ENCODE measurements at regions not wholly inside any gene's neighbourhood (a gene's known extent, or its start where the extent isn't known, plus 50 kb on each side); places are given as distances from the start of the nearest gene placed in this dataset.

- H3K36me3 ChIP-seq = peaks cover 0 to 4% (median 0%) of the 10 kb centered on the region in 3 donors
- H3K9me3 ChIP-seq = no peaks in the 10 kb centered on the region
- H3K4me1 ChIP-seq = peaks cover 0 to 1% (median under 1%) of the 10 kb centered on the region in 4 donors
- DNase-seq = no peak
- intact Hi-C loops (cut with DNase I; ENCODE audit: low total_unique reads) = no loop called here
- no peak overlapping the region for H3K4me3 ChIP-seq
- no peaks in the 10 kb centered on the region for H3K27me3 ChIP-seq
- TF ChIP-seq, protein P1, sequence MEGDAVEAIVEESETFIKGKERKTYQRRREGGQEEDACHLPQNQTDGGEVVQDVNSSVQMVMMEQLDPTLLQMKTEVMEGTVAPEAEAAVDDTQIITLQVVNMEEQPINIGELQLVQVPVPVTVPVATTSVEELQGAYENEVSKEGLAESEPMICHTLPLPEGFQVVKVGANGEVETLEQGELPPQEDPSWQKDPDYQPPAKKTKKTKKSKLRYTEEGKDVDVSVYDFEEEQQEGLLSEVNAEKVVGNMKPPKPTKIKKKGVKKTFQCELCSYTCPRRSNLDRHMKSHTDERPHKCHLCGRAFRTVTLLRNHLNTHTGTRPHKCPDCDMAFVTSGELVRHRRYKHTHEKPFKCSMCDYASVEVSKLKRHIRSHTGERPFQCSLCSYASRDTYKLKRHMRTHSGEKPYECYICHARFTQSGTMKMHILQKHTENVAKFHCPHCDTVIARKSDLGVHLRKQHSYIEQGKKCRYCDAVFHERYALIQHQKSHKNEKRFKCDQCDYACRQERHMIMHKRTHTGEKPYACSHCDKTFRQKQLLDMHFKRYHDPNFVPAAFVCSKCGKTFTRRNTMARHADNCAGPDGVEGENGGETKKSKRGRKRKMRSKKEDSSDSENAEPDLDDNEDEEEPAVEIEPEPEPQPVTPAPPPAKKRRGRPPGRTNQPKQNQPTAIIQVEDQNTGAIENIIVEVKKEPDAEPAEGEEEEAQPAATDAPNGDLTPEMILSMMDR (IDR thresholded peaks at IDR 0.05) = no peak
- no peak overlapping the region for H3K27ac ChIP-seq
These were observed 455.4 kb downstream of the PCDH18 start for GRCh38 chr4:137076908-137077307.

GRCh38 chr4:137075586-137075985 lies 456.7 kb downstream of the PCDH18 start:
- no peak for DNase-seq
- H3K36me3 ChIP-seq = peaks cover 0 to 4% (median 0%) of the 10 kb centered on the region in 3 donors
- TF ChIP-seq, protein P1 (IDR thresholded peaks at IDR 0.05) = no peak

GRCh38 chr4:137070614-137071013 lies 461.7 kb downstream of the PCDH18 start:
- intact Hi-C loops (cut with DNase I; ENCODE audit: low total_unique reads) = no loop called here
- H3K36me3 ChIP-seq = no peaks in the 10 kb centered on the region
- H3K4me3 ChIP-seq = no peak overlapping the region
- no peak for DNase-seq
- TF ChIP-seq, protein P1 (IDR thresholded peaks at IDR 0.05) = no peak
- no peaks in the 10 kb centered on the region for H3K9me3 ChIP-seq
- H3K27ac ChIP-seq = no peak overlapping the region
- H3K4me1 ChIP-seq = no peaks in the 10 kb centered on the region
- no peaks in the 10 kb centered on the region for H3K27me3 ChIP-seq

More at GRCh38 chr4:137075586-137075985, 456.7 kb downstream of the PCDH18 start:
- Histone ChIP-seq H3K4me1 (no peaks in the 10 kb centered on the region), H3K4me3 (no peak overlapping the region), H3K27me3 (no peaks in the 10 kb centered on the region), H3K27ac (no peak overlapping the region), H3K9me3 (no peaks in the 10 kb centered on the region)
- intact Hi-C loops (cut with DNase I; ENCODE audit: low total_unique reads) = no loop called here

GRCh38 chr4:137069473-137069872 lies 462.8 kb downstream of the PCDH18 start:
- TF ChIP-seq, protein P1 (IDR thresholded peaks at IDR 0.05) = no peak
- Histone ChIP-seq H3K4me1 (no peaks in the 10 kb centered on the region), H3K27ac (no peak overlapping the region), H3K9me3 (no peaks in the 10 kb centered on the region), H3K27me3 (no peaks in the 10 kb centered on the region), H3K36me3 (no peaks in the 10 kb centered on the region), H3K4me3 (no peak overlapping the region)
- no peak for DNase-seq
- intact Hi-C loops (cut with DNase I; ENCODE audit: low total_unique reads) = no loop called here

GRCh38 chr4:137067735-137068134 lies 464.6 kb downstream of the PCDH18 start:
- H3K4me3 ChIP-seq = no peak overlapping the region
- H3K36me3 ChIP-seq = no peaks in the 10 kb centered on the region
- no peak for DNase-seq
- intact Hi-C loops (cut with DNase I; ENCODE audit: low total_unique reads) = no loop called here
- H3K4me1 ChIP-seq = no peaks in the 10 kb centered on the region
- no peak overlapping the region for H3K27ac ChIP-seq
- no peaks in the 10 kb centered on the region for H3K27me3 ChIP-seq
- H3K9me3 ChIP-seq = no peaks in the 10 kb centered on the region
- TF ChIP-seq, protein P1 (IDR thresholded peaks at IDR 0.05) = no peak

DNA sequence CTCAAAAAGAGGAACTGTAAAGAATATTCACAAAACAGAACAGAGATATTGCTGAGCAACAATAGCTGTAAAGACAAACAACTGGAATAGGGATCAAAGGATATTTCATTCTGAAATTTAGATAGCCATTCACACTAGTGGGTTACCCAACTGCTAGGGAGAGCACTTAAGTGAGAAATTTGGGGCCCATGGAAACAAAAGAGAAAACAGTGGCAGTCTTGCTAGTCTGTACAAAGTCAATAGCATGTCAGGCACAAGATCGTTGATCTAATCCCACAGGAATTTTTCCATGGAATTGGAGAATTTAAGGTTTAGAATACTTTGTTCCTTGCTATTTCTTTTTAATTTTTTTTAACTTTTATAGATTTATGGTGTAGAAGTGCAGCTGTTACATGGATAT lies 467.0 kb downstream of the PCDH18 start:
- H3K4me1 ChIP-seq = no peaks in the 10 kb centered on the region
- no peaks in the 10 kb centered on the region for H3K27me3 ChIP-seq
- intact Hi-C loops (cut with DNase I; ENCODE audit: low total_unique reads) = no loop called here
- no peaks in the 10 kb centered on the region for H3K9me3 ChIP-seq
- H3K27ac ChIP-seq = no peak overlapping the region
- no peak overlapping the region for H3K4me3 ChIP-seq
- TF ChIP-seq, protein P1 (IDR thresholded peaks at IDR 0.05) = no peak
- H3K36me3 ChIP-seq = no peaks in the 10 kb centered on the region
- no peak for DNase-seq

Measured in tibial artery (tissue), 4 donors.